ENCODE measurements at regions not wholly inside any gene's neighbourhood (a gene's known extent, or its start where the extent isn't known, plus 50 kb on each side); places are given as distances from the start of the nearest gene placed in this dataset.
A peak's percentile ranks its signal among the peaks of the same experiment; 100 is the strongest.
"Not testable (repeated sequence)": the region's sequence is repeated elsewhere in the genome, so short reads cannot be mapped to it uniquely, and the experiment has no call there.

DNA sequence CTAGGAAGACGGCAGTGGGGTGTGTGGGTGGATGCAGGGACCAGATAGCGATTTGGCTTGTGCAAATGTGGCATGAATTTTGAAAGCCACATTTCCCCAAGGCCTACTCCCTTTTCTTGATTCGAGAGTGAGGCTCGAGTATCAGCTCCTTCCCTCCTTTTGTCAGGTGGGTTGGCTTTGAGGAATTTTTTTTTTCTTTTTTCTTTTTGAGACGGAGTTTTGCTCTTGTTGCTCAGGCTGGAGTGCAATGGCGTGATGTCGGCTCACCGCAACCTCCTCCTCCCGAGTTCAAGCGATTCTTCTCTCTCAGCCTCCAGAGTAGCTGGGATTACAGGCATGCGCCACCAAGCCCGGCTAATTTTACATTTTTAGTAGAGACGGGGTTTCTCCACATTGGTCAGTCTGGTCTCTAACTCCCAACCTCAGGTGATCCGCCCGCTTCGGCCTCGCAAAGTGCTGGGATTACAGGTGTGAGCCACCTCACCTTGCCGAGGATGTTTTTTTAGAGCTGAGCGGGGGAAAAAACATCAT is 335.0 kb downstream of the SRGAP2C start:
- DNase-seq: peak; percentile 46

DNA sequence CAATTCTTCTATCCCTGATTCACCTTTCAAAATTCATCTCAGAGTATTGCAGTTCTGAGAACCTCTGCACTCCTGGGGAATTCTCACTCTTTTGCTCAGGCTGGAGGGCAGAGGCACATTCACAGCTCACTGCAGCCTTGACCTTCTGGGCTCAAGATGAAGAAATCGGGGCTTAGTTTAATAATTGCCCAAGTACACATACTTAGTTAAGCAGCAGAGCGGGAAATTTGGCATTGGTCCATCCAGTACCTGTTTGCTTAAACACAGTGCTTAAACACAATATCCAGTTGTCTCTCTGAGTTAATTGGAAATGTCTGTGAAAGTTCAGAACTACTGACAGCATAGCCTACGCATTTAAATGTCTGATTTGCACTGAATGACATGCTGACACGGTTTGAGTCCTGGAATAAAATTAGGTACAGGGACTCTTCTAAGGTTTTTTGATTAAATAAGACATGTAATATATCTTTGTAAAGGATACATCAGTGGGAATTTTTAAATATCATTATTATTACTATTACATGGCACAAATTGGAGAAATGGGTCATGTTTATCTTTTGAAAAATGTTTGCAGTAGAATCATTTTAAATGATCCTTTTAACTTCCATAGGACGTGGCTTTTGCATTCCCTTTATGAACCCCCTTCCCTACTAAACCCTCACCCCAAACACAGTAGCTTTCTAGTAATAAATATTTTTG is 337.4 kb downstream of the SRGAP2C start:
- DNase-seq: peak; percentile 71

- not testable (repeated sequence) for DNase-seq
Measured at GRCh38 chr1:121523112-121523511, 338.3 kb downstream of the SRGAP2C start.

DNA sequence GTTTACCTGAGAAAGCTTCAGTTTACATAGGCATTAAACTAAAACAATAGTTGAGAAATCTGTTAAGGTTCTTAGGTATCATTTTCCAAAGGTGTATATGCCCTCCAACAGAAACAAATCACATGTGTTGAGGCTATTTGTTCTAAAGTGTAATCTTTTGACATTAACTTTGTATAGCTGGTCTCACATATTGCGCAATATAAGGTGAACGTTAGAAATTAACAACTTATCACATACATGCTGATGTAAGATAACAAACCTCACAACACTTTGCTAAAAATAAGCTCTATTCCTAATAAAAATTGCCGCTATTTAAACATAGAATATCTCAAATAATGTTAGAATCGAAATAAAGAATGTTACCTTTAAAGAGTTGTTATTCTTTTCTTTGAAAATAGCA is 340.6 kb downstream of the SRGAP2C start:
- DNase-seq: no peak

DNA sequence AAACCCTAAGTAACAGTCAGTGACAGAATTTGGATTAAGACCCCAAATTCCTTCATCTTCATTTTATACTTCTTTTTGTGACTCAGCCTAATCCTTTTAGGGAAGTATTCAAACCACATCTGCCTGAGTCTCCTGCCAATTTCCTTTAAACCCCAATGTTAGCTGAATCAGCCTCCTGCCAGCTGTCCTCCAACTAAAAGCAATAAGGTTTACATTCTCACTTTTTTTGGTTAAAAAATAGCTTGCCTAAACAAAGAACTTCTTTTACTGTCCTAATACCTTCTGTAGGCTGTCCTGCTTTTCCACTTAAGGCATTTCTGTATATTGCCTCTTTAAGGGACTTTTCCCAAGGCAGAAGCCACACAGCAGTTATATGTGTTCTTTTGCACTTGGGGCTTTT is 344.2 kb downstream of the SRGAP2C start:
- DNase-seq: not testable (repeated sequence)

DNA sequence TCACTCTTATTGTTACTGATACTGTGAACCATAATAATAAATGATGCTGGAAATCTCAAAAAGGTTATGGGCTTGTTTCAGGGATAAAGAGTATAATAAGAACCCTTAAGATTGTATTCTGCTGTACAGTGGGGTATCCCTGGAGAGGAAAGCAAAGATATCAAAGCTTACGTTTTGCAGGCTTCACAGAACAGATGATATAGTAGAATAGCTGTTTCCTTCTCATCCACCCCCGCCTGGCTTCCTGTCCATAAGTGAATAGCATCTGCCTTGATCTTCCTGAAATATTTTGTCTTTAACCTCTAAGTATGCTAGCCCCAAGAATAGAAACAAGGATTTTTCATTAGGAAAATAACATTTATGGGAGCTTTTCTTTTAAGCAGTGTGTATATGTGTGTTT is 345.3 kb downstream of the SRGAP2C start:
- not testable (repeated sequence) for DNase-seq

DNA sequence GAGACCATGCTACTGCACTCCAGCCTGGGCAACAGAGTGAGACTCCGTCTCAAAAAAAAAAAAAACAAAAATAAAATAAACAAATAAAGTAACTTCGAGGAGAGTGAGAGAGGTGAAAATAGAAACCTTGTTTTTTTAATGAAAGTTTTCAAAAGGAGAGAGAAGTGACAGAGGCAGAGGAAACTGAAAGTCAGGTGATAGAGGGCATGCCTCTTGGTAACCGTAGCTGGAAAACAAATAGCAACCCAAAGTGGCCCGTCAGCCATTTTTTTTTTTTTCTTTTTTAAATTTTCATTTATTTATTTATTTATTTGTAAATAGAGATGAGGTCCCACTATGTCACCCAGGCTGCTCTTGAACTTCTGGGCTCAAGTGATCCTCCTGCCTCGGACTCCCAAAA is 347.0 kb downstream of the SRGAP2C start:
- DNase-seq: not testable (repeated sequence)

GRCh38 chr1:121538148-121538547 is 353.4 kb downstream of the SRGAP2C start:
- DNase-seq: not testable (repeated sequence)

GRCh38 chr1:121538943-121539575 is 354.3 kb downstream of the SRGAP2C start:
- no peak for DNase-seq

- not testable (repeated sequence) for DNase-seq
Measured at GRCh38 chr1:121543988-121544387, 359.2 kb downstream of the SRGAP2C start.

- DNase-seq: no peak
Measured at GRCh38 chr1:121544500-121544899, 359.7 kb downstream of the SRGAP2C start.

- DNase-seq: not testable (repeated sequence)
Measured at GRCh38 chr1:121545899-121546298, 361.1 kb downstream of the SRGAP2C start.

GRCh38 chr1:121546830-121547591 is 362.2 kb downstream of the SRGAP2C start:
- no peak for DNase-seq

DNA sequence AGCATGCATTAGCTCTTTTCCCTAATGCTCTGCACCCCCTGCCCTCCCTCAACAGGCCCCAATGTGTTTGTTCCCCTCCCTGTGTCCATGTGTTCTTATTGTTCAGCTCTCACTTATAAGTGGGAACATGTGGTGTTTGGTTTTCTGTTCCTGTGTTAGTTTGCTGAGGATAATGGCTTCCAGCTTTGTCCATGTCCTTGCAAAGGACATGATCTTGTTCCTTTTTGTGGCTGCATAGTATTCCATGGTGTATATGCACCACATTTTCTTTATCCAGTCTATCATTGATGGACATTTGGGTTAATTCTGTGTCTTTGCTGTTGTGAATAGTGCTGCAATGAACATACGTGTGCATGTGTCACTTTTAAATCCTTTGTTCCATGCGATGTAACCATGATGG is 363.0 kb downstream of the SRGAP2C start:
- DNase-seq: not testable (repeated sequence)

GRCh38 chr1:121550817-121551216 is 366.0 kb downstream of the SRGAP2C start:
- DNase-seq: not testable (repeated sequence)

GRCh38 chr1:121551491-121551890 is 366.7 kb downstream of the SRGAP2C start:
- not testable (repeated sequence) for DNase-seq

DNA sequence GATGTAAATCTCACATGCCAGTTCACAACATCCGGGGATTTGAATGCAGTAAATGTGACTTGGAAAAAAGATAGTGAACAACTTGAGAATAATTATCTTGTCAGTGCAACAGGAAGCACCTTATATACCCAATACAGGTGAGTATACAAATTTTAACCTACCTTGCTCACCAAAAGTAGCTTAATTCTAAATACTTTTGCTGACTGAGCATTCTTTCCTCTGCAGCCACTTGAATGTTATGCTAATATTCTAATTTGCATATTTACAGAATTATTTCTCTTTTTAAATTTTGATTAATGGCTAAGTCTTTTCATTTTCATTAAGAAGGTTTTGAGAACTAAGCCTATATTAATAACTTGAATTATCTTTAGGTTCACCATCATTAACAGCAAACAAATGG is 371.8 kb downstream of the SRGAP2C start:
- not testable (repeated sequence) for DNase-seq

DNA sequence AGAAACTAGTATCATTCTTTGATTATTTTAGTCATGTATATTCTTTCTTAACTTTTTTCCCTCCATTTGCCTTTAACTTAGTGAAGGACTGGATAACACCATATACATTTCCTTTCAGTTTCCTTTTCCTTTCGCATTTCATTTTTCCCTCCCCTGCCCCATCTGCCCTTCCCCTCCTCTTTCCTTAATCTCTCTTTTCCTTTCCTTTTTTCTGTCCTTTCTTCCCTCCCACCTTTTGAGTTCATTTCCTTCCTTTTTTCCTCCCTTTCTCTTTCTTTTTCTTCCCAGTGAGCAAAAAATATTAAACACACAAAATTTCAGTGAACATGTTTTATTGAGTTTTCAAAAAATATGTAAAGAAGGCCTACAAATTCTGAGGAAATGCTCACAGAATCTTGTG is 373.3 kb downstream of the SRGAP2C start:
- DNase-seq: not testable (repeated sequence)

DNA sequence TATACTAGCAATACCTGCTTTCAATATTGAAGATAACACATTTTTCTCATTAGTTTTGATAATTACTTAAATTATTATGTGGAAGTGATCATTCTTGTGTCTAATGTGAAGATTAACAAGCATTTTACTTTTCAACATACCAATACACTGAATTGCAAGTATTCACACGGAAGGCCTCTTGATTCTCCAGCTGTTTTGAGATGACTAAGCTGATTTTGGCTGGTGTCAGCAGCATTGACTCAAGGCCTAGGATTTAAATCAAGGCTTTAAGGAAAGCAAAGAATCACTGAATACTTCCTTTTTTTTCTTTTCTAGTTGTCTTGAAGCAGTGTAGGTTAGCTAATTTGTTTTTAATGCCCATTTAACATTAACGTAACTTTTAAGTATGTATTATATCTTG is 373.7 kb downstream of the SRGAP2C start:
- no peak for DNase-seq

DNA sequence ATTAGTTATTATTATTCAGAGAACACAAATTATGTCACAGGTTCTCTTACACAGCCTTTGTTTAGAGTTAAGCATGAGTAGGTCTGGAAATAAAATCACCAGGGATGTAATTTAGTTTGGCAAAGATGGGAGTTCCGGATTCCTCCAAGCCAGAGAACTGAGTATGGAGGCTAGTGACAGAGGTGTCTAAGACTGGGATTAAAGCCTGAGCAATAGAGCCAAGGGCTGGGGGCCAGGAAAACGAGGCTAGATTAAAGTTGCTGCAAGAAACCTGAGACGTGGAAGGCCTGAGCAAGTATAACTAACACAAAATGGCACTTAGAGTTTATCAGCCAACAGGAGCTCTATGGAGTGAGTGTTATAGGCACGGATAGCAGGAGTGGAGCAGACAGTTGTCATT is 381.6 kb downstream of the SRGAP2C start:
- no peak for DNase-seq

DNA sequence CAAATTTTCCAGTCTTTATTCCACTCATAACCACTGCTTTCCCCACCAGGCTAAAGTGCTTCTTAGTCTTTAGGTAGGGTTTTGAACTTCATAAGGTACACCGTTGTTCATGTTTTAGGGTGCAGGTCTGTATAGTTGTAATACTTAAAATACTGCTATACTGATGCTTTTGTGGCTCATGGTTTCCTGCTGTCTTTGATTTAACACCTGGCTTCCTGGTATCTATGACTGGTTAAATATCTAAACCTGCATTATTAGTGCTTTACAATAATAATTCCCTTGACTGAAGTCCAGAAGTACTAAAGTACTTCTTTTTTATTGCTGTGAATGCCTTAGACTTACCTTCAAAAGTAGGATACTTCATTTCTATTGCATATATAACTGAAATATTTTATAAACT is 384.7 kb downstream of the SRGAP2C start:
- no peak for DNase-seq

DNA sequence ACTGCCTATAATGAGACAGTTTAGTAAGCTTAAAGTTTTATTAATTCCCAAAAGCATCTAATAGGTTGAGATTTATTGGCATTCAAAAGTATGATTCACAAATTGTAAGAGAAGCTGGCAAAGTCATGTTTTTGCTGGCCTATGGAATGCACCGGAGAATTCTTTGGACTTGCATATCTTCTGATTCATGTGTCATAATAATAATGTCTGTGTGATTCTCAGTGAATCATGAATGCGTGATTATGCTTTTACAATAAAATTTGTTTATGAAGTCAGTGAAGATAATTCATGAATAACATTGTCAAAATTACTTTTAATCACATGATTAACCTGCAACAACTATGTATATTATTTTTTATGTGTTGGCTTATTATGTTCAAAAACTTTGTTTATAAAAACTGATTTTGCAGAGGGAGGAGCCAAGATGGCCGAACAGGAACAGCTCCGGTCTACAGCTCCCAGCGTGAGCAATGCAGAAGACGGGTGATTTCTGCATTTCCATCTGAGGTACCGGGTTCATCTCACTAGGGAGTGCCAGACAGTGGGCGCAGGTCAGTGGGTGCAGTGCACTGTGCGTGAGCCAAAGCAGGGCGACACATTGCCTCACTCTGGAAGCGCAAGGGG is 389.2 kb downstream of the SRGAP2C start:
- DNase-seq: not testable (repeated sequence)

DNA sequence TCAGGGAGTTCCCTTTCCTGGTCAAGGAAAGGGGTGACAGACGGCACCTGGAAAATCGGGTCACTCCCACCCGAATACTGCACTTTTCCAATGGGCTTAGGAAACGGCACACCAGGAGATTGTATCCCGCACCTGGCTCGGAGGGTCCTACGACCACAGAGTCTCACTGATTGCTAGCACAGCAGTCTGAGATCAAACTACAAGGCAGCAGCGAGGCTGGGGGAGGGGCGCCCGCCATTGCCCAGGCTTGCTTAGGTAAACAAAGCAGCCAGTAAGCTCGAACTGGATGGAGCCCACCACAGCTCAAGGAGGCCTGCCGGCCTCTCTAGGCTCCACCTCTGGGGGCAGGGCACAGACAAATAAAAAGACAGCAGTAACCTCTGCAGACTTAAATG is 389.7 kb downstream of the SRGAP2C start:
- not testable (repeated sequence) for DNase-seq
